Dendritic cell treated with granulocyte-macrophage colony-stimulating factor and Interleukin-4, amounts not matched to agents 40 ng/mL and 50 ng/mL, for 4 days (primary cell): ENCODE measurements at regions not wholly inside any gene's neighbourhood (a gene's known extent, or its start where the extent isn't known, plus 50 kb on each side); places are given as distances from the start of the nearest gene placed in this dataset.

Experiments used
- H3K27ac Mint-ChIP-seq: one replicate; pipeline ENCODE4 v1.8.0; 2022; ENCODE audit warnings: mild to moderate bottlenecking, mixed read lengths
- H3K27me3 Mint-ChIP-seq: one replicate; pipeline ENCODE4 v1.8.0; 2022; ENCODE audit warnings: mild to moderate bottlenecking, mixed read lengths
- H3K36me3 Mint-ChIP-seq: one replicate; pipeline ENCODE4 v1.8.0; 2022; ENCODE audit warnings: low read depth, mixed read lengths
- H3K4me1 Mint-ChIP-seq: one replicate; pipeline ENCODE4 v1.8.0; 2022; ENCODE audit warnings: low read depth, mixed read lengths
- H3K4me3 Mint-ChIP-seq: one replicate; pipeline ENCODE4 v1.8.0; 2022; ENCODE audit warnings: mild to moderate bottlenecking, moderate library complexity, mixed read lengths
- H3K9me3 Mint-ChIP-seq: one replicate; pipeline ENCODE4 v1.8.0; 2022; ENCODE audit warnings: mixed read lengths
- intact Hi-C: fragments of 100-400 bp; cut with micrococcal nuclease; formaldehyde crosslinking; loops from one replicate; pipeline ENCODE4 v1.15.0; 2022

DNA sequence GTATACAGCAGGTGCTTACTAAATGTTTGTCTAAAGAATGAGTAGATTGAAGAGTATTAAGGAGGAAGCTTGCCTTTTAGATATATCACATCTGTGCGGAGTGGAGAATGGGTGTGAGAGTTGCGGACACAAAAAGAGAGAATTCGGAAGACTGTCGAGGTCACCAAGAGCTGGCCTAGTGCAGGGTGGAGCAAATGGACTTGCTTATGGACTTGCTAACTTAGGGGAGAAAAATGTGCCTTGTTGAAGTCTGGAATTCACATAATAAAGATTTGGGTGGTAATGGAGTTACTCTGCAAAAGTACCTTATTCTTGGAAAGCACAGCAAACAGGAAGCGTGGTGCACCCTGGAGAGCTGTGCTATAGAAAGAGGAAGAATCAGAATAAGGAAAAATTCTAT is 361.7 kb downstream of the PRDM2 start:
- Mint-ChIP-seq H3K4me1 (no peaks in the 10 kb centered on the region), H3K27me3 (no peaks in the 10 kb centered on the region), H3K36me3 (no peaks in the 10 kb centered on the region), H3K27ac (no peak overlapping the region), H3K9me3 (no peaks in the 10 kb centered on the region), H3K4me3 (no peak overlapping the region)
- intact Hi-C loops, result no loop called here

DNA sequence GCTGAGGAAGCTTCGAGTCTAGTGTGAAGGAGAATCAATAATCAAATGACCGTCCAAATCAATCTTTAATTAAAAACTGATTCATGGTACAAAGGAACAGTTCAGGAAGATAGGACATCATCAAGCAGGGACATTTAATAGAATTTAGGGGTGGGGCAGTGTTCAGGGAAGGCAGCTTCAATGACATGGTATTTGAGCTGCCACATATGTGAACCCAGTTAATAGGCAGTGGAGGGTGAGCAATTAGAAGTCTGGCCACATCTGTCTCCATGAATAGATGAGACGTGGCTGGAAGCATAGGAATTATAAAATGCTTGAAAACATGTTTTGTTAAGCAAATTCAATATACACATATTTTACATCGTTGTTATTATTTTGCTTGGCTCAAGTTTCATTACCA is 362.7 kb downstream of the PRDM2 start:
- intact Hi-C loops, result no loop called here

DNA sequence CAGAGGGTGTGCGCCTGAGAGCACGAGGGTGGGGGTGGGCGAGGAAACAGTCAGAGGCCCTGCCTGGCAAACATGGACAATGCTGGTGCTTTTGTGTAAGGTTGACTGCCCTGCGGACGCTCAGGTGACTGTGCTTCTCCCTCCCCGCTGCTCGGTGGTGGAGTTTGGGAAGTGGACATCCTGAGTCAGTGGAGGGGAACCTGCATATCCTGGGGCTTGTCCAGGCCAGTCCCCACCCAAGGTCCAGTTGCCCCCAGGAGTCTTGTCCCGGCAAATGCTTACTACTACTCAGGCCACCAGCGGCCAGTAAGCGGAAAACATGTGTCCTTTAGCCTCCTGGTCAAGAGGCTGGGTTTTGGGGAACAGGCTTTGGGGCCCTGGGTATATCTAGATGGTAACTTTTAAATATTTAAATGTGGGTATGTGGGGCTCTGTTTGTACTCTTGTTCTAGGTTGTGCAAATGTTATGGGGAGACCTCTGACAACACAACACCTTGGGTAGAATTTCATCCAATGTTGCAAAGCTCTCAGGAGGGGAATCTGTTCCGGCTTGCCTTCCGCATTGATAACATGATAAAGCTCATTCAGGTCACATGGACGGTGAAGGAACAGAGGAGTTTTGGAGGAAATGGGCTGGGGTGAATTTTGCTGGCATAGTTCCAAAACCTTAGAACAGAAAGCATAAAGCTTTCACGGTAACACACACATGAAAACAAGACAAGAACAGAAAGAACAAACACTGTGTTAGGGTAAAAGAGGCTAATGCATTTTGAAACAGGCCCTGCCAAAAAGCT is 364.9 kb downstream of the PRDM2 start:
- Mint-ChIP-seq H3K4me3 (no peak overlapping the region), H3K36me3 (no peaks in the 10 kb centered on the region), H3K27me3 (peaks cover 1% of the 10 kb centered on the region), H3K27ac (no peak overlapping the region), H3K9me3 (no peaks in the 10 kb centered on the region), H3K4me1 (no peaks in the 10 kb centered on the region)
- intact Hi-C loops, result no loop called here

More for the DNA sequence above, 362.7 kb downstream of the PRDM2 start:
- Mint-ChIP-seq H3K27ac (no peak overlapping the region), H3K9me3 (no peaks in the 10 kb centered on the region), H3K4me1 (no peaks in the 10 kb centered on the region), H3K4me3 (no peak overlapping the region), H3K36me3 (no peaks in the 10 kb centered on the region), H3K27me3 (peaks cover 1% of the 10 kb centered on the region)

- H3K4me3 Mint-ChIP-seq, result no peak overlapping the region
- H3K4me1 Mint-ChIP-seq, result no peaks in the 10 kb centered on the region
- H3K27ac Mint-ChIP-seq, result no peak overlapping the region
- intact Hi-C loops, result no loop called here
- H3K27me3 Mint-ChIP-seq, result peaks cover 1% of the 10 kb centered on the region
- H3K9me3 Mint-ChIP-seq, result no peaks in the 10 kb centered on the region
- H3K36me3 Mint-ChIP-seq, result no peaks in the 10 kb centered on the region
Observed at GRCh38 chr1:14065486-14065885, 365.5 kb downstream of the PRDM2 start.

- Mint-ChIP-seq H3K9me3 (no peaks in the 10 kb centered on the region), H3K4me3 (no peak overlapping the region), H3K27me3 (peaks cover 1% of the 10 kb centered on the region), H3K27ac (no peak overlapping the region), H3K36me3 (no peaks in the 10 kb centered on the region), H3K4me1 (no peaks in the 10 kb centered on the region)
- intact Hi-C loops, result no loop called here
Observed at GRCh38 chr1:14067036-14067435, 367.0 kb downstream of the PRDM2 start.

DNA sequence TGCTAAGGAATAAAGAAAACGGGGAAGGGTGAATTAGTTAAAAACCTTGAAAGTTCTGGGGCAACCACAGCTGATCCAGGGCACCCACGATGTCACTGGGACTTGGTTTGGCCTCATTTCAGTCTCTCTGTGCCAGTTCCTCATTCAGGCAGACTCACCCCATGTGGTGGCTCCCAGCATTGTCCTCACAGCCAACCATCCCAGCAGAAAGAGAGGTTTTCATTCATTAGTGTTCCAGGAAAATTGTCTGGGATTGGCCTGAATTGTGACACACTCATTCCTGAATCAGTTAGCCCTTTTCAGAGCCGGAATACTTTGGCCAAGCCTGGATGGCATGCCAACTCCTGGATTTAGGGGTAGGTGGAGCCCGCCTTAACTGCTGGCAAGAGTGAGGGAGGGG is 367.7 kb downstream of the PRDM2 start:
- intact Hi-C loops, result no loop called here

GRCh38 chr1:14071581-14071980 is 371.6 kb downstream of the PRDM2 start:
- intact Hi-C loops, result no loop called here
- Mint-ChIP-seq H3K4me1 (no peaks in the 10 kb centered on the region), H3K27ac (no peak overlapping the region), H3K36me3 (no peaks in the 10 kb centered on the region), H3K4me3 (no peak overlapping the region), H3K27me3 (peaks cover 2% of the 10 kb centered on the region), H3K9me3 (no peaks in the 10 kb centered on the region)

More for the DNA sequence above, 367.7 kb downstream of the PRDM2 start:
- no peak overlapping the region for H3K27ac Mint-ChIP-seq
- no peaks in the 10 kb centered on the region for H3K4me1 Mint-ChIP-seq
- H3K4me3 Mint-ChIP-seq, result no peak overlapping the region
- no peaks in the 10 kb centered on the region for H3K36me3 Mint-ChIP-seq
- H3K27me3 Mint-ChIP-seq, result peaks cover 1% of the 10 kb centered on the region
- no peaks in the 10 kb centered on the region for H3K9me3 Mint-ChIP-seq

- Mint-ChIP-seq H3K36me3 (no peaks in the 10 kb centered on the region), H3K27ac (no peak overlapping the region), H3K4me1 (no peaks in the 10 kb centered on the region), H3K27me3 (peaks cover 2% of the 10 kb centered on the region), H3K4me3 (no peak overlapping the region), H3K9me3 (no peaks in the 10 kb centered on the region)
- intact Hi-C loops, result no loop called here
Observed at GRCh38 chr1:14080653-14081052, 380.7 kb downstream of the PRDM2 start.

- Mint-ChIP-seq H3K9me3 (no peaks in the 10 kb centered on the region), H3K27ac (no peak overlapping the region), H3K4me1 (no peaks in the 10 kb centered on the region), H3K4me3 (no peak overlapping the region), H3K36me3 (no peaks in the 10 kb centered on the region), H3K27me3 (peaks cover 3% of the 10 kb centered on the region)
- intact Hi-C loops, result no loop called here
Observed at GRCh38 chr1:14082331-14082730, 382.3 kb downstream of the PRDM2 start.

GRCh38 chr1:14083277-14083676 is 383.3 kb downstream of the PRDM2 start:
- H3K36me3 Mint-ChIP-seq, result no peaks in the 10 kb centered on the region
- H3K27ac Mint-ChIP-seq, result no peak overlapping the region
- intact Hi-C loops, result no loop called here
- peaks cover 1% of the 10 kb centered on the region for H3K27me3 Mint-ChIP-seq
- no peaks in the 10 kb centered on the region for H3K9me3 Mint-ChIP-seq
- no peak overlapping the region for H3K4me3 Mint-ChIP-seq
- H3K4me1 Mint-ChIP-seq, result no peaks in the 10 kb centered on the region

- H3K4me1 Mint-ChIP-seq, result no peaks in the 10 kb centered on the region
- H3K27ac Mint-ChIP-seq, result no peak overlapping the region
- no peak overlapping the region for H3K4me3 Mint-ChIP-seq
- peaks cover 1% of the 10 kb centered on the region for H3K27me3 Mint-ChIP-seq
- no peaks in the 10 kb centered on the region for H3K9me3 Mint-ChIP-seq
- intact Hi-C loops, result no loop called here
- no peaks in the 10 kb centered on the region for H3K36me3 Mint-ChIP-seq
Observed at GRCh38 chr1:14083706-14084105, 383.7 kb downstream of the PRDM2 start.

- intact Hi-C loops, result no loop called here
Observed at GRCh38 chr1:14090062-14090461, 390.1 kb downstream of the PRDM2 start.

GRCh38 chr1:14090531-14090930 is 390.5 kb downstream of the PRDM2 start:
- no peak overlapping the region for H3K4me3 Mint-ChIP-seq
- H3K27ac Mint-ChIP-seq, result no peak overlapping the region
- no peaks in the 10 kb centered on the region for H3K36me3 Mint-ChIP-seq
- peaks cover 12% of the 10 kb centered on the region for H3K9me3 Mint-ChIP-seq
- H3K27me3 Mint-ChIP-seq, result peaks cover 1% of the 10 kb centered on the region
- intact Hi-C loops, result no loop called here
- H3K4me1 Mint-ChIP-seq, result no peaks in the 10 kb centered on the region

More at GRCh38 chr1:14090062-14090461, 390.1 kb downstream of the PRDM2 start:
- Mint-ChIP-seq H3K9me3 (peaks cover 12% of the 10 kb centered on the region), H3K27me3 (peaks cover 1% of the 10 kb centered on the region), H3K27ac (no peak overlapping the region), H3K4me1 (no peaks in the 10 kb centered on the region), H3K4me3 (no peak overlapping the region), H3K36me3 (no peaks in the 10 kb centered on the region)

DNA sequence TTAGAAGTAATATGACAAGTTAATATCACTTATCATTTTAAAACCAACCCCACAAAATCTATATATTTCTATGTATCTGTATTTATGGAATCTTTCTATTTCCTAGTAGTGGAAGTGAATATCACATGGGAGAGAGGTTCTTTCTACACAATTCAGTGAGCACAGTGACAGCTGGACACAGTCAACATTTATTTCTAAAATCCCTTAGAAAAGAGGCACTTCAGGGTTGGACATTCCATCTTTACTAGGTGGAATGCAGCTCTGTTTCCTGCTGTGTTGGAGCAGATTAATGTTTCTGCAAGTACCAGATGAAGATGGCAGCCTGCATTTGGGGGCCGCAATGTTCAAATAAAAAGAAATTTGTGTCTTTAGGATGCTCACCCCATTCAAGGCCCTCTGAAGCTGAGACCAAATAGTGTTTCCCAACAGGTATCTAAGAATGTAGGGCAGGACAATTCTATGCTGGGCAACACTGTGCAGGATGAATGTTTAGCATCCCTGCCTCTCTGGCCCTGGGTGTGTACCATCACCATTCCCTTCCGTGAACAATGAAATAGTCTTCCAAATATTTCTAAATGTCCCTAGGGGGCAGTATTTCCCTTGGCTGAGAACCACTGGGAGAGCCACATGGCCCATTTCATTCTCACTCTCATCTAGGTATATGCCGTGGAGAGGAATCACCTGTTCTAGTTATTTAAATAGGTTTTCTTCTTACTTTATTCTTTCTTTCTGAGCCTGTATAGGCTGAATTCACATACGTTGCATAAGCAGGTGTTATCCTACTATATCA is 394.8 kb downstream of the PRDM2 start:
- H3K36me3 Mint-ChIP-seq, result no peaks in the 10 kb centered on the region
- H3K4me1 Mint-ChIP-seq, result no peaks in the 10 kb centered on the region
- H3K9me3 Mint-ChIP-seq, result peaks cover 9% of the 10 kb centered on the region
- intact Hi-C loops, result no loop called here
- H3K4me3 Mint-ChIP-seq, result no peak overlapping the region
- peaks cover 2% of the 10 kb centered on the region for H3K27me3 Mint-ChIP-seq
- H3K27ac Mint-ChIP-seq, result no peak overlapping the region
